ENCODE measurements at regions not wholly inside any gene's neighbourhood (a gene's known extent, or its start where the extent isn't known, plus 50 kb on each side); places are given as distances from the start of the nearest gene placed in this dataset.

DNA sequence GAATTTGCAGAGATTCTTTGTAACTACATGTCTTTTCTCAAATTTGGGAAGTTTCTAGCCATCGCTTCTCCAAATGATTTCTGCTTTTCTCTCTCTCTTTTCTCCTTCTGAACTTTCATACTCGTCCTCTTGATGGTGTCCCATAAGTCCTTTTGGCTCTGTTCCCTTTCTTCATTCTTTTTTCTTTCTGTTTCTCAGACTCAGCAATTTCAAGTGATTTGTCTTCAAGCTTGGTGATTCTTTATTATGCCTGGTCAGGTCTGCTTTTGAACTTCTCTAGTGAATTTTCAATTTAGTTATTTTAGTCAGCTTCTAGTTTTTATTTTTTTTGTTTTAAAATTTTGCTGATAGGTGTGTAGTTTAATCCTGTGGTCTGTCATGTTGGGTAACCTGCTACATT lies 57.6 kb upstream of the EEF1E1 start:
- TF ChIP-seq, protein P1, sequence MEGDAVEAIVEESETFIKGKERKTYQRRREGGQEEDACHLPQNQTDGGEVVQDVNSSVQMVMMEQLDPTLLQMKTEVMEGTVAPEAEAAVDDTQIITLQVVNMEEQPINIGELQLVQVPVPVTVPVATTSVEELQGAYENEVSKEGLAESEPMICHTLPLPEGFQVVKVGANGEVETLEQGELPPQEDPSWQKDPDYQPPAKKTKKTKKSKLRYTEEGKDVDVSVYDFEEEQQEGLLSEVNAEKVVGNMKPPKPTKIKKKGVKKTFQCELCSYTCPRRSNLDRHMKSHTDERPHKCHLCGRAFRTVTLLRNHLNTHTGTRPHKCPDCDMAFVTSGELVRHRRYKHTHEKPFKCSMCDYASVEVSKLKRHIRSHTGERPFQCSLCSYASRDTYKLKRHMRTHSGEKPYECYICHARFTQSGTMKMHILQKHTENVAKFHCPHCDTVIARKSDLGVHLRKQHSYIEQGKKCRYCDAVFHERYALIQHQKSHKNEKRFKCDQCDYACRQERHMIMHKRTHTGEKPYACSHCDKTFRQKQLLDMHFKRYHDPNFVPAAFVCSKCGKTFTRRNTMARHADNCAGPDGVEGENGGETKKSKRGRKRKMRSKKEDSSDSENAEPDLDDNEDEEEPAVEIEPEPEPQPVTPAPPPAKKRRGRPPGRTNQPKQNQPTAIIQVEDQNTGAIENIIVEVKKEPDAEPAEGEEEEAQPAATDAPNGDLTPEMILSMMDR (IDR thresholded peaks at IDR 0.05), result no peak
- no peak for TF ChIP-seq EP300 (IDR thresholded peaks at IDR 0.05)
- no peak for TF ChIP-seq POLR2A (IDR thresholded peaks at IDR 0.05)
- TF ChIP-seq POLR2AphosphoS5 (IDR thresholded peaks at IDR 0.05), result no peak
